COLO668 (cell line): ENCODE measurements at regions not wholly inside any gene's neighbourhood (a gene's known extent, or its start where the extent isn't known, plus 50 kb on each side); places are given as distances from the start of the nearest gene placed in this dataset.

Experiments used
- DNase-seq: peaks from one replicate; lab custom pipeline; 2025; ENCODE audit not compliant: unreplicated experiment; lab: John Stamatoyannopoulos, UW

- no peak for DNase-seq
These were observed 855.2 kb upstream of the ID2 start for GRCh38 chr2:7826656-7827055.

DNA sequence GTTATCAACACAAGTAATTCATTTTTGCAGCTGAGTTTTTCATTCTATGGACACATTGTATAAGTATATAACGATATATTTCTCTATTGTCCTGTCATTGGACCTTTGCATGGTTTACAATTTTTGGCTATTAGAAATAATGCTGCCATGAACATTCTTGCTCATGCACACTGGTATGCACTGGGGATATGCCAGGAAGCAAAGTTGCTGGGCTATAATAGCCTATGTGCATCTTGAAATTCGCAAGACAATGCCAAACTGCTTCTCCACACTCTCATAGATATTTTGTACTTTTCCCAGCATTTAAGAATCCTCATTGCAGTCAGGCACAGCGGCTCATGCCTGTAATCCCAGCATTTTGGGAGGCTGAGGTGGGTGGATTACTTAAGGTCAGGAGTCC, 852.6 kb upstream of the ID2 start:
- no peak for DNase-seq

DNA sequence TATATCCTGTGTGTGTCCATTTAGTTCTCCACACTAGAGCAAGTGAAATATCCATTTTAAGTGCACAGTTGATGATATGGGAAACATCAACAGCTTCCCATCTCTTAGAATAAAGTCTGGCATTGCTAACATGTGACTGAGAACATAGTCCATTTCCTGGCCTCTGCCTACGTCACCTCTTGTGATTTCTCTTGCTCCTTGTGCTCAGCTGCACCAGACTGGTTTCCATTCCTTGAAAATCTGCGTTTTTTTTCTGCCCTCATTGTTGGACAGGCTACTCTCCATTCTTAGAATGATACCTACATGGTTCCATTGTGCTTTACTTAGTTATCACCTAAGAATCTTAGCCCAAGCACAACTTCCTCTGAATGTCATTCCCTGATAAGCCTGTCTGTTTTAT, 851.2 kb upstream of the ID2 start:
- no peak for DNase-seq

DNA sequence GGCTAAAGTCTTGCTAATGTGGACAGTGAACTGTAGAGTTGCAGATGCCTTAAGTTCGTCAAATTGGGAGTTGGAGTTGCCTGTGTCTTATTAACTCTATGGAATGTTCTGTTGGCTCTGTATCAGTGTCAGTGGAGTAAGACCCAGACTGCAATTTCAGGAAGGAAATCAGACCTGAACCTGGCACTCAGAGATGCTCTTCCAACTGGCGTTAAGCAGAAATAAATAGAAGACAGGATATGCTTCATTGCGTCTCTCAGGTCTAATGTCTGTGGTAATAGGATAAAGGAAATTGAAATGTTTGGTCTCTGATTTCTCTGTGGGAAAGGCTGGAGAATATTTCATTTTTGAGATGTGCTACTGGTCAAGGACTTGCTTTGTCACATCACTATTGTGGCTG, 846.7 kb upstream of the ID2 start:
- DNase-seq = no peak

GRCh38 chr2:7835693-7836680, 845.9 kb upstream of the ID2 start:
- peak; percentile 68 for DNase-seq

- no peak for DNase-seq
These were observed 844.6 kb upstream of the ID2 start for GRCh38 chr2:7837237-7837760.

- no peak for DNase-seq
These were observed 843.2 kb upstream of the ID2 start for GRCh38 chr2:7838669-7839068.

GRCh38 chr2:7840651-7841380, 841.0 kb upstream of the ID2 start:
- peak; percentile 12 for DNase-seq

DNA sequence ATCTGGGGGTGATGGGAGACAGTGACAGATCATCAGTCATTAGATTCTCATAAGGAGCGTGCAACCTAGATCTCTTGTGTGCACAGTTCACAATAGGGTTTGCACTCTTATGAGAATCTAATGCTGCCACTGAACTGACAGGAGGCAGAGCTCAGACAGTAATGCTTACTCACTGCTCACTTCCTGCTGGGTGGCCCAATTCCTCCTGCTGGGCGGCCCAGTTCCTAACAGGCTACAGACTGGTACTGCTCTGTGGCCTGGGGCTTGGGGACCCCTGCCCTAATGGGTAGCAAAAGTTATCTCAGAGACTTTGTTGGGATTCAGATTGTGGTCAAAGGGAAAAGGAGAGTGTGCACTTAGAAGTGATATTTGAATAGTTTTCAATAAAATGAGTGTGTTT, 840.1 kb upstream of the ID2 start:
- no peak for DNase-seq

GRCh38 chr2:7844414-7844965, 837.4 kb upstream of the ID2 start:
- DNase-seq = no peak

- no peak for DNase-seq
These were observed 836.5 kb upstream of the ID2 start for GRCh38 chr2:7845332-7845731.

DNA sequence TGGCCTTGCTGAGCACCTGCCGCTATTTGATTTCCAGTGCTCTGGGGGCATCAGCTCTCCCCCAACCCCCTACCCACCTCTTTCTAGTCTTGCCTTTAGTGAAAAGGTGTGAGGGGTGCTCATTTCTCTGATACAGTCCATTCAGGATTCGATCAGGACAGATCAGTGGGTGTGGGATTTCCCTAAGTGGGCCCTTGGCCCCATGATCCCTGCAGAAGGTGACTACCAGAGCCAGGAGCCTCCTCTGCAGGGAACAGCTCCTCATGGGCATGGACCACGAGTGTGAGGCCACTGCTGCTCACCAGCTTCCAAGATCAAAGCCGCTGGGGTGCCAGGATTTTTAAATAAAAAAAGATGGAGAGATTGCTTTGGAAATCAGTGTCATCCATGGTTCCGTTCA, 835.2 kb upstream of the ID2 start:
- no peak for DNase-seq

GRCh38 chr2:7847321-7847720, 834.5 kb upstream of the ID2 start:
- no peak for DNase-seq

- DNase-seq = no peak
These were observed 832.8 kb upstream of the ID2 start for GRCh38 chr2:7849027-7849426.

- no peak for DNase-seq
These were observed 832.3 kb upstream of the ID2 start for GRCh38 chr2:7849531-7849930.

- DNase-seq = no peak
These were observed 829.3 kb upstream of the ID2 start for GRCh38 chr2:7852546-7852945.

GRCh38 chr2:7857904-7858303, 824.0 kb upstream of the ID2 start:
- DNase-seq = no peak

DNA sequence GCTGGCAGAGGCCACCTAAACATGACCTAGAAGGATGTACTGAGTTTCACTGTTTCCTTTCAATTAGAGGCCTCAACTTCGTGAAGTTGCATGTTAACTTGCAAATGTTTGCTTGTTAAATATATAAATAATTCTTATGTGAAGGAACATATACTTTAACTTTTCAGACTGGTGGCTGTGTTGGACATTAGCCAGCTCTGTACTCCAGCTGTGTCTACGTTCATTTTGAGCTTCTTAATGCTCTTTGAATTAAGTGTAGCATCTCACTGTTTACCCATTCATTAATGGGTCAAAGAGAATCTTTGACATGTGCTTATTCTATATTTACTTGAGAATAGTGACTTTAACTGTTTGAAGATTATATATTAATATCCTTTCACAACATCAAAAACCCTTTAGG, 823.2 kb upstream of the ID2 start:
- DNase-seq = no peak

- DNase-seq = no peak
These were observed 821.2 kb upstream of the ID2 start for GRCh38 chr2:7860693-7861092.

DNA sequence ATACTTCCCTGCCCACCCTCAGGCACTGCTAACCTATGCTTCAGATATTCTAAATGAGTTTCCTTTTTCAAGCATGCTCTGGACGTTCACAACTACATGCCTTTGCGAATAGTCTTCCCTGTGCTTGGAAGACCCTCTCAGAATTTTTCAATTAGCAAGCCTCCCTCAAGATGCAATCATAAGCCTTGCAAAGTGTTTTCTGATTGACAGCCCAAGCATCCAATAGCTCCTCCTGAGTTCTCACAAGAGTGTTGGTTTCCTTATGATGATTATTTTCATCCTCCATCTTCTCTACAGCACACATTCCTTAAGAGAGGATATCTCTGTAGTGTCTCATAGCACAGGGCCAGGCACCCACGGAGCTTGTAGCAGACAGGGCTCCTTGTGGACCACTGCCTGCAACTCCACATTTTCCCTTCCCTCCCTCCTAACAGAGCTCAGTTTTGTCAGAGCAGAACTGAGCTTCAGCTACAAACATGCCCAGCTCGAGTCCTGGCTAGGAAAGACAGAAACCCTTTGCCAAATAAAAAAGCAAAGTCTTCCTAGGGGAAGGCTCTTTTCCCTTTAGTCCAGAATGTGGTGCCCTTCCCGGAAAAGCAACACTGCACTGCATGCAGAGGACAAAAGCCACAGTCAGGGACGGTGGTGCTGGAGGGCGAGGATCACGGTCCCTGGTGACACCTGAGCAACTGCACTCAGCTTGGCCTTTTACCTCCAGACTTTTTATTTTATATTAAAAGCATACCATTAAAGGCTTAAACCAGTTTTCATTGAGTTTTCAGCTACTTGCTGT, 819.8 kb upstream of the ID2 start:
- DNase-seq = no peak

DNA sequence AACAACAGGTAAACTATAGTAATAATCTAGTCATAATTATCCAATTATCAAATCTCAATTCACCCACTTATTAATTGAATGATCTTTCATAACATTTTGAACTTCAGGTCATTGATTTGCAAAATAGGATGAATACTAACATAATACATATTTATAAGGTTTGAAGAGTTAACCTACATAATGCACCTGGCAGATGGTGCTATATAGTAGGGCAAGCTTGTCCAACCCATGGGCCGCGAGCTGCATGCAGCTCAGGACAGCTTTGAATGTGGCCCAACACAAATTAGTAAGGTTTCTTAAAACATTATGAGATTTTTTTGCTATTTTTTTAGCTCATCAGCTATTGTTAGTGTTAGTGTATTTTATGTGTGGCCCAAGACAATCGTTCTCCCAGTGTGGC, 815.8 kb upstream of the ID2 start:
- no peak for DNase-seq
